NCI-H446 treated with DMSO at 0.1 percent for 48 hours (cell line): ENCODE measurements at regions not wholly inside any gene's neighbourhood (a gene's known extent, or its start where the extent isn't known, plus 50 kb on each side); places are given as distances from the start of the nearest gene placed in this dataset.
"Not testable (repeated sequence)": the region's sequence is repeated elsewhere in the genome, so short reads cannot be mapped to it uniquely, and the experiment has no call there.

Source experiments
- DNase-seq: peaks from one replicate; lab custom pipeline; 2025; lab: John Stamatoyannopoulos, UW

- DNase-seq: not testable (repeated sequence)
Observed at GRCh38 chr1:245061808-245062207, 93.0 kb upstream of the KIF26B start.

- DNase-seq: peak; percentile 86
Observed at GRCh38 chr1:245060684-245061374, 94.0 kb upstream of the KIF26B start.

GRCh38 chr1:245059806-245060424 lies 94.9 kb upstream of the KIF26B start:
- DNase-seq: no peak

GRCh38 chr1:245058882-245059281 lies 95.9 kb upstream of the KIF26B start:
- DNase-seq: no peak

- no peak for DNase-seq
Observed at GRCh38 chr1:245058436-245058835, 96.3 kb upstream of the KIF26B start.

GRCh38 chr1:245056913-245057312 lies 97.9 kb upstream of the KIF26B start:
- DNase-seq: no peak

GRCh38 chr1:245056296-245056695 lies 98.5 kb upstream of the KIF26B start:
- not testable (repeated sequence) for DNase-seq

- no peak for DNase-seq
Observed at GRCh38 chr1:245055752-245056151, 99.0 kb upstream of the KIF26B start.

- DNase-seq: no peak
Observed at GRCh38 chr1:245054507-245055270, 100.1 kb upstream of the KIF26B start.

GRCh38 chr1:245054105-245054504 lies 100.7 kb upstream of the KIF26B start:
- no peak for DNase-seq

GRCh38 chr1:245052258-245052657 lies 102.5 kb upstream of the KIF26B start:
- no peak for DNase-seq

- no peak for DNase-seq
Observed at GRCh38 chr1:245051349-245052221, 103.2 kb upstream of the KIF26B start.

GRCh38 chr1:245046769-245047168 lies 108.0 kb upstream of the KIF26B start:
- no peak for DNase-seq

GRCh38 chr1:245046315-245046714 lies 108.5 kb upstream of the KIF26B start:
- no peak for DNase-seq

GRCh38 chr1:245045087-245045881 lies 109.5 kb upstream of the KIF26B start:
- no peak for DNase-seq

- DNase-seq: no peak
Observed at GRCh38 chr1:245043611-245043940, 111.2 kb upstream of the KIF26B start.

- no peak for DNase-seq
Observed at GRCh38 chr1:245041058-245041698, 113.6 kb upstream of the KIF26B start.

GRCh38 chr1:245039196-245039595 lies 115.6 kb upstream of the KIF26B start:
- DNase-seq: no peak

GRCh38 chr1:245036102-245036501 lies 118.7 kb upstream of the KIF26B start:
- DNase-seq: no peak

GRCh38 chr1:245031041-245031440 lies 123.7 kb upstream of the KIF26B start:
- DNase-seq: no peak

GRCh38 chr1:245026247-245026646 lies 128.5 kb upstream of the KIF26B start:
- DNase-seq: no peak
